Chondrocyte (in vitro differentiated cells): ENCODE measurements at regions not wholly inside any gene's neighbourhood (a gene's known extent, or its start where the extent isn't known, plus 50 kb on each side); places are given as distances from the start of the nearest gene placed in this dataset.
"Not testable (repeated sequence)": the region's sequence is repeated elsewhere in the genome, so short reads cannot be mapped to it uniquely, and the experiment has no call there.

Experiments used
- DNase-seq: peaks from one replicate; pipeline ENCODE4 v3.0.0; 2021; ENCODE audit warnings: mixed read lengths, low spot score
- H3K27ac Mint-ChIP-seq: one replicate; pipeline ENCODE4 v1.8.0; 2021; ENCODE audit warnings: mild to moderate bottlenecking, moderate library complexity, mixed read lengths; ENCODE audit not compliant: unreplicated experiment
- H3K27me3 Mint-ChIP-seq: 2 replicates; pipeline ENCODE4 v1.8.0; 2021; ENCODE audit warnings: low read depth, mixed read lengths
- H3K36me3 Mint-ChIP-seq: 2 replicates; pipeline ENCODE4 v1.8.0; 2021; ENCODE audit warnings: low read depth, mixed read lengths
- H3K4me1 Mint-ChIP-seq: 2 replicates; pipeline ENCODE4 v1.8.0; 2021; ENCODE audit warnings: low read depth, mild to moderate bottlenecking, mixed read lengths
- H3K4me3 Mint-ChIP-seq: one replicate; pipeline ENCODE4 v1.8.0; 2021; ENCODE audit warnings: mild to moderate bottlenecking, moderate library complexity, mixed read lengths; ENCODE audit not compliant: unreplicated experiment
- H3K9me3 Mint-ChIP-seq: 2 replicates; pipeline ENCODE4 v1.8.0; 2021; ENCODE audit warnings: low read depth, mixed read lengths
- TF ChIP-seq, protein P1 (sequence below): fragments of 200-600 bp; sonication (generic); IDR thresholded peaks from 2 replicates; pipeline ENCODE4 v1.5.0; 2021; ENCODE audit warnings: antibody characterized with exemption, mild to moderate bottlenecking, moderate library complexity

DNA sequence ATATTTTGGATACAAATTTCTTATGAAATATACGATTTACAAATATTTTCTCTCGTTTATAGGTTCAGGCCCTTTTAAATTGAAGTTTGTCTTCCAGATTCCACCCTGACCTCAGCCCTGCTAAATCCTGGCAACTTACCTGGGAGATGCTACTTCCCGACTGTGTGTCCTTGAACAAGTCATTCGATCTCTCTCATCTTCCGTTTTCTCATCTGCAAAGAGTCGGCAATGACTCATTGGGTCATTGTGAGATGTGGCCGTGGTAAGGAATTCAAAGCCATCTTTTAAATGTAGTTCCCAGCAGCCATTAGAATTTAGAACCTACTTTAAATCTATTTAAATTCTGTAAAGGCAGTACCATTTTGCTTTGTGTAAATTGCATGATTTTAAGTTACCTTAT lies 72.5 kb downstream of the LHX2 start:
- DNase-seq, result no peak
- TF ChIP-seq, protein P1, sequence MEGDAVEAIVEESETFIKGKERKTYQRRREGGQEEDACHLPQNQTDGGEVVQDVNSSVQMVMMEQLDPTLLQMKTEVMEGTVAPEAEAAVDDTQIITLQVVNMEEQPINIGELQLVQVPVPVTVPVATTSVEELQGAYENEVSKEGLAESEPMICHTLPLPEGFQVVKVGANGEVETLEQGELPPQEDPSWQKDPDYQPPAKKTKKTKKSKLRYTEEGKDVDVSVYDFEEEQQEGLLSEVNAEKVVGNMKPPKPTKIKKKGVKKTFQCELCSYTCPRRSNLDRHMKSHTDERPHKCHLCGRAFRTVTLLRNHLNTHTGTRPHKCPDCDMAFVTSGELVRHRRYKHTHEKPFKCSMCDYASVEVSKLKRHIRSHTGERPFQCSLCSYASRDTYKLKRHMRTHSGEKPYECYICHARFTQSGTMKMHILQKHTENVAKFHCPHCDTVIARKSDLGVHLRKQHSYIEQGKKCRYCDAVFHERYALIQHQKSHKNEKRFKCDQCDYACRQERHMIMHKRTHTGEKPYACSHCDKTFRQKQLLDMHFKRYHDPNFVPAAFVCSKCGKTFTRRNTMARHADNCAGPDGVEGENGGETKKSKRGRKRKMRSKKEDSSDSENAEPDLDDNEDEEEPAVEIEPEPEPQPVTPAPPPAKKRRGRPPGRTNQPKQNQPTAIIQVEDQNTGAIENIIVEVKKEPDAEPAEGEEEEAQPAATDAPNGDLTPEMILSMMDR, result no peak
- H3K4me1 Mint-ChIP-seq, result peaks cover 10% of the 10 kb centered on the region
- peaks cover 2% of the 10 kb centered on the region for H3K27me3 Mint-ChIP-seq
- peaks cover 5% of the 10 kb centered on the region for H3K36me3 Mint-ChIP-seq
- H3K27ac Mint-ChIP-seq, result no peak overlapping the region
- H3K9me3 Mint-ChIP-seq, result peaks cover 19% of the 10 kb centered on the region
- no peak overlapping the region for H3K4me3 Mint-ChIP-seq

DNA sequence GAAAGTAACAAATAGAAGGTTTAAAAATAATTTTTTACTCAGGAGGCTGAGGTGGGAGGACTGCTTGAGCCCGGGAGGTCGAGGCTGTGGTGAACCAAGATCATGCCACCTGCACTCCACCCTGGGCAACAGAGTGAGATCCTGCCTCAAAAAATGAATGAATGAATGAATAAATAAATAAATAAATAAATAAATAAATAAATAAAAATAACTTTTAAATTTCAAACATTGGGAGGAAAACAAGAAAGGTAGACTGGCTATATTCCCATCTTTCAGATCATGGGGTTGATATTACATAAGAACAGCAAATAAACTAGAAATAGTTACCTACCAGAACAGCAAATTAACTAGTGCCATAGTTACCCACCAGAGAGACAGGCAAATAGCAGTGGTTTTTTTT lies 75.7 kb downstream of the LHX2 start:
- H3K27me3 Mint-ChIP-seq, result peaks cover 8% of the 10 kb centered on the region

DNA sequence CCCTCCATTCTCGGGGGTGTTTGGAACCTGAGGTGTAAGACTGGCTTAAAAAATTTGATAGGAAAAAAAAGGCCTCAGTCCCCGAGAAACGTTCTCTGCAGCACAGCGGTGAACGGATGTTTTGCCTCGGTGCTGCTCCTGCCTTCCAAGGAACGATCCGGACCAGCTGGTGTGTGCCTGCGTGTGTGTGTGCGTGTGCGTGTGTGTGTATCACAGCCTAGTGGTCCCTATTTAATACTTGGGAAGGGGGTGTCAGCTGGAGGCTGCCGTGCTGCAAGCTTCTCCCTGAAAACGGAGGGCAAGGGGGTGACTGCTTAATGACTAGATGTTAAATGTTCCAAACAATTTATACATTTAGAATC lies 76.9 kb downstream of the LHX2 start:
- H3K27me3 Mint-ChIP-seq, result peaks cover 6% of the 10 kb centered on the region
- no peak for DNase-seq
- no peak overlapping the region for H3K27ac Mint-ChIP-seq
- TF ChIP-seq, protein P1, result no peak
- no peak overlapping the region for H3K4me3 Mint-ChIP-seq
- H3K4me1 Mint-ChIP-seq, result peaks cover 3% of the 10 kb centered on the region
- peaks cover 6% of the 10 kb centered on the region for H3K36me3 Mint-ChIP-seq
- H3K9me3 Mint-ChIP-seq, result peaks cover 19% of the 10 kb centered on the region

More for the DNA sequence above, 75.7 kb downstream of the LHX2 start:
- TF ChIP-seq, protein P1, result no peak
- Mint-ChIP-seq H3K9me3 (peaks cover 19% of the 10 kb centered on the region), H3K4me1 (peaks cover 3% of the 10 kb centered on the region), H3K27ac (no peak overlapping the region), H3K36me3 (peaks cover 4% of the 10 kb centered on the region), H3K4me3 (no peak overlapping the region)
- no peak for DNase-seq

DNA sequence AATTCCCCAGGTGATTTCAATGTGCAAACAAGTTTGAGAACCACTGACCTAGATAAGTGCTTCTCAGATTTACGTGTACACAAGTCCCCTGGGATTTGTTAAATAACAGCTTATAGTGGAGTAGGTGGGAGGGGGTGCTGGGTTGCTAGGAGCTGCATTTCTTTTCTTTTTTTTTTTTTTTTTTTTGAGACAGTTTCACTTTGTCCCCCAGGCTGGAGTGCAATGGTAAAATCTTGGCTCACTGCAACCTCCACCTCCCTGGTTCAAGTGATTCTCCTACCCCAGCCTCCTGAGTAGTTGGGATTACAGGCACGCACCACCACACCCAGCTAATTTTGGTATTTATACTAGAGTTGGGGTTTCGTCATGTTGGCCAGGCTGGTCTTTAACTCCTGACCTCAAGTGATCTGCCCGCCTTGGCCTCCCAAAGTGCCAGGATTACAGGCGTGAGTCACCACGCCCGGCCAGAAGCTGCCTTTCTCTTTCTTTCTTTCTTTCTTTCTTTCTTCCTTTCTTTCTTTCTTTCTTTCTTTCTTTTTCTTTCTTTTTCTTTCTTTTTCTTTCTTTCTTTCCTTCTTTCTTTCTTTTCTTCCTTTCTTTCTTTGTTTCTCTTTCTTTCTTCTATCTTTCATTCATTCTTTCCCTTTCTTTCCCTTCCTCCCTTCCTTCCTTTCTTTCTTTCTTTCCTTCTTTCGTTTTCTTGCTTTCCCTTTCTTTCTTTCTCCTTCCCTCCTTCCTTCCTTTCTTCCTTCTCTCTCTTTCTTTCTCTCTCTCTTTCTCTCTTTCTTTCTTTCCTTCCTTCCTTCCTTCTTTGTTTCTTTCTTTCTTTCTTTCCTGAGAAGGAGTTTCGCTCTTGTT lies 78.3 kb downstream of the LHX2 start:
- H3K4me1 Mint-ChIP-seq, H3K36me3 Mint-ChIP-seq, H3K27me3 Mint-ChIP-seq, DNase-seq, H3K27ac Mint-ChIP-seq, H3K4me3 Mint-ChIP-seq: not testable (repeated sequence)
- peaks cover 19% of the 10 kb centered on the region for H3K9me3 Mint-ChIP-seq

DNA sequence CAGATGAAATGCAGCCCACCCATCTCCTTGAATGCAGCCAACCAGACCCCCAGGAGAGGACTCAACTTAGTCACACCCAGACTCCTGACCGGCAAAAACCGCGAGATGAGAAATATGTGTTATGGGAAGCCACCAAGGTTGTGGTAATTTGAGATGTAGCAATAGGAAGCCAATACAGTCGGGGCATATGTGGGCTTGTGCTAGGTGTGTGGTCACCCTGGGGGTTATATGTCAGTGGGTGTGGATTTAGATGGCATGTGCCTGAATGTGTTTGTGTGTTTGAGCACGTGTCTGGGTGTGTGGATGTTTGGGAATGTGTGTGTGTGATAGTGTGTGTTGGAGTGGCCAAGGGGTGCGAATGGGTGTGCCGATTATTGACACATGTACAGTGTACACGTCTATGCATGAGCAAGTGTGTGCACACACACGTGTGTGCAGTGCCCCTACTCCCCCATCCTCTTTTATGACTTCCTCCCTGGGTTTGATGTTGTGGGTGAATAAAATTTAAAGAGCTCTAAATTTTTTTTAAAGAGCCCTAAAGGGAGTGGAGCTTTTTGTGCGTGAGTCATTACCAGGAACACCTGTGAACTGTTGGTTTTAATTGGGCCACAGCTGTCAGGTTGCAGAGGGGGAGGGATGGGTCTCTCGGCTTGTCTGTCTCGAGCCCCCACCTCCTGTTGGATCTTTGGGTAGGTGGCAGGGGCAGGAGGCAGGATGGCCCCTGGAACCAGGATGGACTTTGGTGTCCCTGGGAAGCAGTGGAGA lies 86.8 kb downstream of the LHX2 start:
- no peak overlapping the region for H3K27ac Mint-ChIP-seq
- no peak overlapping the region for H3K4me3 Mint-ChIP-seq
- TF ChIP-seq, protein P1, result no peak
- no peaks in the 10 kb centered on the region for H3K9me3 Mint-ChIP-seq
- H3K27me3 Mint-ChIP-seq, result peaks cover 37% of the 10 kb centered on the region
- DNase-seq, result no peak
- H3K4me1 Mint-ChIP-seq, result peaks cover 12% of the 10 kb centered on the region
- peaks cover 2% of the 10 kb centered on the region for H3K36me3 Mint-ChIP-seq
